ENCODE measurements at regions not wholly inside any gene's neighbourhood (a gene's known extent, or its start where the extent isn't known, plus 50 kb on each side); places are given as distances from the start of the nearest gene placed in this dataset.
A peak's percentile ranks its signal among the peaks of the same experiment; 100 is the strongest.

DNA sequence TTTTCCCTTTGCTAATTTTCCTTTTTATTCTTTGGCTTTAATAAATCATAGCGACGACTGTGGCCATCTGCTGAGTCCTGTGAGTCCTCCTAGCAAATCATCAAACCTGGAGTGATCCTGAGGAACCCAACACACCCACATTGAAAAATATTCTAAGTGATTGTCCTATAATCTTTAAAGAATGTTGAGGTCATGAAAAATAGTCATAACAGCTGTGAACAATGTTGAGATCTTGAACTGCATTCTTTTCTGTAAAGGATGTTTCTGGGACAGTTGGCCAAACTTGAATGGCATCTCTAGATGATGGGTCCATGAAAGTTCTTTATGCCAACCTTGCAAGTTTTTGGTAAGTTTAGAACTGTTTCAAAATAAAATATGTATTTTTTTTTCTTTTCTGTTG, 53.2 kb upstream of the ADAM23 start:
- Histone ChIP-seq H3K4me3 (no peak overlapping the region), H3K27ac (replicated peaks) (no peak overlapping the region), H3K4me1 (no peaks in the 10 kb centered on the region), H3K27me3 (ENCODE audit: low read depth) (no peaks in the 10 kb centered on the region), H3K9me3 (replicated peaks) (peaks cover 3% of the 10 kb centered on the region), H3K36me3 (no peaks in the 10 kb centered on the region)
- intact Hi-C loops (cut with micrococcal nuclease), result no loop called here
- TF ChIP-seq, protein P1, sequence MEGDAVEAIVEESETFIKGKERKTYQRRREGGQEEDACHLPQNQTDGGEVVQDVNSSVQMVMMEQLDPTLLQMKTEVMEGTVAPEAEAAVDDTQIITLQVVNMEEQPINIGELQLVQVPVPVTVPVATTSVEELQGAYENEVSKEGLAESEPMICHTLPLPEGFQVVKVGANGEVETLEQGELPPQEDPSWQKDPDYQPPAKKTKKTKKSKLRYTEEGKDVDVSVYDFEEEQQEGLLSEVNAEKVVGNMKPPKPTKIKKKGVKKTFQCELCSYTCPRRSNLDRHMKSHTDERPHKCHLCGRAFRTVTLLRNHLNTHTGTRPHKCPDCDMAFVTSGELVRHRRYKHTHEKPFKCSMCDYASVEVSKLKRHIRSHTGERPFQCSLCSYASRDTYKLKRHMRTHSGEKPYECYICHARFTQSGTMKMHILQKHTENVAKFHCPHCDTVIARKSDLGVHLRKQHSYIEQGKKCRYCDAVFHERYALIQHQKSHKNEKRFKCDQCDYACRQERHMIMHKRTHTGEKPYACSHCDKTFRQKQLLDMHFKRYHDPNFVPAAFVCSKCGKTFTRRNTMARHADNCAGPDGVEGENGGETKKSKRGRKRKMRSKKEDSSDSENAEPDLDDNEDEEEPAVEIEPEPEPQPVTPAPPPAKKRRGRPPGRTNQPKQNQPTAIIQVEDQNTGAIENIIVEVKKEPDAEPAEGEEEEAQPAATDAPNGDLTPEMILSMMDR (IDR thresholded peaks at IDR 0.05; ENCODE audit: borderline replicate concordance), result no peak
- DNase-seq, result no peak

DNA sequence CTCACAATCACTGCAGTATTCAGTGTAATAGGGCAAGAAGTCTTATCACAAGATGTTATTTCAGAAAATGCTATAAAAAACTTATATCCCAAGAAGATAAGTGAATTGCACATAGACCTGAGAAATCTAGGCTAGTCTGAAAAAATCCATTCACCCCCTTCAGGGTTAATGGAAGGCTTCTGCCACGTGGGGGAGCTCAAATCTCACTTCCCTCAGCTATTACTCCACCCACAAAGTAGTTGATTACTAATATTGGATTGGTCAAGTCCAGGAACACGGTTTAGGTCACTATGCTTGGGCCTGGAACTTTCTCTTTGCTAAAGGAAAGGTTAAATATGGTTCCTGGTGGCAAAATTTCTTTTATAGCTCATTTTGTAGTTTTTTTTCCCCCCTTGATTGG, 51.2 kb upstream of the ADAM23 start:
- DNase-seq, result no peak
- H3K36me3 ChIP-seq, result no peaks in the 10 kb centered on the region
- no peak overlapping the region for H3K4me3 ChIP-seq
- intact Hi-C loops (cut with micrococcal nuclease), result no loop called here
- H3K27ac ChIP-seq (replicated peaks), result no peak overlapping the region
- no peaks in the 10 kb centered on the region for H3K4me1 ChIP-seq
- H3K9me3 ChIP-seq (replicated peaks), result no peaks in the 10 kb centered on the region
- no peaks in the 10 kb centered on the region for H3K27me3 ChIP-seq (ENCODE audit: low read depth)
- TF ChIP-seq, protein P1 (IDR thresholded peaks at IDR 0.05; ENCODE audit: borderline replicate concordance), result peak; percentile 62

Data from left ventricle myocardium inferior (tissue), 1 donor.